IPS DF 6.9 (cell line): ENCODE measurements at regions not wholly inside any gene's neighbourhood (a gene's known extent, or its start where the extent isn't known, plus 50 kb on each side); places are given as distances from the start of the nearest gene placed in this dataset.

ENCODE experiments used
- DNase-seq: peaks from one replicate; pipeline ENCODE4 v3.0.0-alpha.2; 2013; ENCODE audit warnings: low read depth, low spot score
- H3K27ac ChIP-seq: one replicate; pipeline ENCODE4 v1.5.1; 2013; ENCODE audit warnings: low read length, control low read depth
- H3K27me3 ChIP-seq: 2 replicates; pipeline ENCODE4 v1.6.1; 2013; ENCODE audit warnings: mild to moderate bottlenecking, low read length; ENCODE audit not compliant: control insufficient read depth, insufficient read depth
- H3K36me3 ChIP-seq: 2 replicates; pipeline ENCODE4 v1.6.1; 2013; ENCODE audit warnings: low read length; ENCODE audit not compliant: control insufficient read depth, insufficient read depth
- H3K4me1 ChIP-seq: 2 replicates; pipeline ENCODE4 v1.6.1; 2013; ENCODE audit warnings: low read length; ENCODE audit not compliant: control insufficient read depth, insufficient read depth
- H3K4me3 ChIP-seq: 2 replicates; pipeline ENCODE4 v1.5.1; 2013; ENCODE audit warnings: mild to moderate bottlenecking, low read length
- H3K9me3 ChIP-seq: 2 replicates; pipeline ENCODE4 v1.6.1; 2013; ENCODE audit warnings: low read length, inconsistent platforms; ENCODE audit not compliant: control insufficient read depth, insufficient read depth
- WGBS: extraction: QIAGEN DNeasy Blood & Tissue Kit; methylation state at CpG from one replicate; pipeline ENCODE4 v1.1.7; 2013; ENCODE audit warnings: mixed read lengths, missing lambda C conversion rate; ENCODE audit not compliant: insufficient read length, insufficient coverage; 5-methylcytosine and 5-hydroxymethylcytosine counted together

- peaks cover 2% of the 10 kb centered on the region; the same call in 1 of the 2 replicates for H3K4me1 ChIP-seq
- no peaks in the 10 kb centered on the region for H3K9me3 ChIP-seq
Measured at GRCh38 chr14:87794561-87794960, 198.4 kb downstream of the GALC start.

GRCh38 chr14:87785897-87786296, 207.1 kb downstream of the GALC start:
- no peak for DNase-seq
- no CpG with 5 or more reads among the region's 3 CpGs for WGBS
- Histone ChIP-seq H3K9me3 (no peaks in the 10 kb centered on the region; the same call in 1 of the 2 replicates), H3K27me3 (no peaks in the 10 kb centered on the region), H3K4me3 (no peak overlapping the region), H3K36me3 (no peaks in the 10 kb centered on the region), H3K27ac (no peak overlapping the region), H3K4me1 (no peaks in the 10 kb centered on the region)

More at GRCh38 chr14:87794561-87794960, 198.4 kb downstream of the GALC start:
- no peak overlapping the region for H3K4me3 ChIP-seq
- H3K27ac ChIP-seq: no peak overlapping the region
- no peak for DNase-seq
- H3K36me3 ChIP-seq: no peaks in the 10 kb centered on the region
- no CpG with 5 or more reads among the region's 2 CpGs for WGBS
- H3K27me3 ChIP-seq: no peaks in the 10 kb centered on the region

GRCh38 chr14:87784386-87784785, 208.6 kb downstream of the GALC start:
- no CpG with 5 or more reads among the region's 1 CpG for WGBS
- Histone ChIP-seq H3K4me1 (no peaks in the 10 kb centered on the region), H3K4me3 (no peak overlapping the region), H3K27me3 (no peaks in the 10 kb centered on the region), H3K9me3 (no peaks in the 10 kb centered on the region; the same call in 1 of the 2 replicates), H3K36me3 (no peaks in the 10 kb centered on the region), H3K27ac (no peak overlapping the region)
- no peak for DNase-seq

- Histone ChIP-seq H3K27ac (no peak overlapping the region), H3K27me3 (no peaks in the 10 kb centered on the region), H3K36me3 (no peaks in the 10 kb centered on the region), H3K9me3 (no peaks in the 10 kb centered on the region; the same call in 1 of the 2 replicates), H3K4me3 (no peak overlapping the region), H3K4me1 (no peaks in the 10 kb centered on the region)
- no peak for DNase-seq
- WGBS: no CpG with 5 or more reads among the region's 2 CpGs
Measured at GRCh38 chr14:87783071-87783470, 209.9 kb downstream of the GALC start.

- Histone ChIP-seq H3K4me1 (no peaks in the 10 kb centered on the region), H3K9me3 (no peaks in the 10 kb centered on the region), H3K36me3 (no peaks in the 10 kb centered on the region), H3K4me3 (no peak overlapping the region), H3K27ac (no peak overlapping the region), H3K27me3 (no peaks in the 10 kb centered on the region)
- WGBS: no CpG with 5 or more reads among the region's 7 CpGs
- no peak for DNase-seq
Measured at GRCh38 chr14:87772854-87773253, 220.1 kb downstream of the GALC start.

- no peak for DNase-seq
- no CpG with 5 or more reads among the region's 2 CpGs for WGBS
- Histone ChIP-seq H3K4me1 (no peaks in the 10 kb centered on the region), H3K27me3 (no peaks in the 10 kb centered on the region), H3K9me3 (no peaks in the 10 kb centered on the region), H3K27ac (no peak overlapping the region), H3K36me3 (no peaks in the 10 kb centered on the region), H3K4me3 (no peak overlapping the region)
Measured at GRCh38 chr14:87767567-87767901, 225.4 kb downstream of the GALC start.

GRCh38 chr14:87758876-87759275, 234.1 kb downstream of the GALC start:
- H3K27me3 ChIP-seq: no peaks in the 10 kb centered on the region
- H3K4me1 ChIP-seq: no peaks in the 10 kb centered on the region
- H3K36me3 ChIP-seq: no peaks in the 10 kb centered on the region
- DNase-seq: no peak
- no CpG with 5 or more reads among the region's 2 CpGs for WGBS
- no peak overlapping the region for H3K27ac ChIP-seq
- H3K9me3 ChIP-seq: no peaks in the 10 kb centered on the region
- H3K4me3 ChIP-seq: no peak overlapping the region

- no peaks in the 10 kb centered on the region for H3K27me3 ChIP-seq
- no peaks in the 10 kb centered on the region for H3K9me3 ChIP-seq
- no CpG with 5 or more reads among the region's 2 CpGs for WGBS
- H3K36me3 ChIP-seq: no peaks in the 10 kb centered on the region
- DNase-seq: no peak
- no peak overlapping the region for H3K27ac ChIP-seq
- H3K4me1 ChIP-seq: no peaks in the 10 kb centered on the region
- H3K4me3 ChIP-seq: no peak overlapping the region
Measured at GRCh38 chr14:87756661-87757060, 236.3 kb downstream of the GALC start.

GRCh38 chr14:87754520-87755223, 238.3 kb downstream of the GALC start:
- Histone ChIP-seq H3K36me3 (no peaks in the 10 kb centered on the region), H3K27me3 (no peaks in the 10 kb centered on the region), H3K27ac (no peak overlapping the region), H3K4me3 (no peak overlapping the region), H3K9me3 (no peaks in the 10 kb centered on the region), H3K4me1 (no peaks in the 10 kb centered on the region)
- no peak for DNase-seq
- 100% methylated on average over 3 of the region's 8 CpGs for WGBS

- H3K4me3 ChIP-seq: no peak overlapping the region
Measured at GRCh38 chr14:87748558-87748957, 244.4 kb downstream of the GALC start.

GRCh38 chr14:87745507-87746118, 247.4 kb downstream of the GALC start:
- Histone ChIP-seq H3K4me1 (no peaks in the 10 kb centered on the region), H3K27ac (no peak overlapping the region), H3K27me3 (no peaks in the 10 kb centered on the region), H3K4me3 (no peak overlapping the region), H3K36me3 (no peaks in the 10 kb centered on the region), H3K9me3 (no peaks in the 10 kb centered on the region)
- DNase-seq: peak; percentile 45
- WGBS: no CpG with 5 or more reads among the region's 3 CpGs

More at GRCh38 chr14:87748558-87748957, 244.4 kb downstream of the GALC start:
- no peaks in the 10 kb centered on the region for H3K9me3 ChIP-seq
- no peaks in the 10 kb centered on the region for H3K4me1 ChIP-seq
- H3K27ac ChIP-seq: no peak overlapping the region
- H3K36me3 ChIP-seq: no peaks in the 10 kb centered on the region
- no peaks in the 10 kb centered on the region for H3K27me3 ChIP-seq
- no peak for DNase-seq
